Loucy (cell line): ENCODE measurements at regions not wholly inside any gene's neighbourhood (a gene's known extent, or its start where the extent isn't known, plus 50 kb on each side); places are given as distances from the start of the nearest gene placed in this dataset.

Source experiments
- H2AFZ ChIP-seq: fragments of 200-600 bp; sonication (generic); 2 replicates; pipeline ENCODE4 v1.6.0; 2016; ENCODE audit warnings: antibody characterized with exemption, mild to moderate bottlenecking, low read length, moderate library complexity
- H3F3A ChIP-seq: fragments of 200-600 bp; 2 replicates; pipeline ENCODE4 v1.6.0; 2016; ENCODE audit warnings: antibody characterized with exemption, low read depth, mild to moderate bottlenecking
- H3K27me3 ChIP-seq: fragments of 200-600 bp; sonication (generic); 2 replicates; pipeline ENCODE4 v1.6.1; 2014; ENCODE audit warnings: low read length, mild to moderate bottlenecking; ENCODE audit not compliant: insufficient read depth, poor library complexity, severe bottlenecking
- H3K36me3 ChIP-seq: fragments of 200-600 bp; sonication (generic); 2 replicates; pipeline ENCODE4 v1.6.1; 2016; ENCODE audit warnings: low read length; ENCODE audit not compliant: insufficient read depth
- H3K4me1 ChIP-seq: fragments of 200-600 bp; sonication (generic); 2 replicates; pipeline ENCODE4 v1.5.1; 2014; ENCODE audit warnings: low read length, mild to moderate bottlenecking; ENCODE audit not compliant: insufficient read depth, poor library complexity, severe bottlenecking
- H3K4me2 ChIP-seq: fragments of 200-600 bp; sonication (generic); 2 replicates; pipeline ENCODE4 v1.6.0; 2014; ENCODE audit warnings: antibody characterized with exemption, low read length, low read depth, mild to moderate bottlenecking; ENCODE audit not compliant: poor library complexity, severe bottlenecking
- H3K4me3 ChIP-seq: fragments of 200-600 bp; sonication (generic); 2 replicates; pipeline ENCODE4 v1.5.1; 2014; ENCODE audit warnings: low read length, mild to moderate bottlenecking, mixed read lengths; ENCODE audit not compliant: poor library complexity, severe bottlenecking
- H3K79me2 ChIP-seq: fragments of 200-600 bp; sonication (generic); 2 replicates; pipeline ENCODE4 v1.6.1; 2014; ENCODE audit warnings: low read length; ENCODE audit not compliant: insufficient read depth
- H3K9ac ChIP-seq: fragments of 200-600 bp; sonication (generic); 2 replicates; pipeline ENCODE4 v1.6.0; 2014; ENCODE audit warnings: mild to moderate bottlenecking, low read depth, low read length, moderate library complexity; ENCODE audit not compliant: poor library complexity, severe bottlenecking
- H3K9me2 ChIP-seq: fragments of 200-600 bp; sonication (generic); replicated peaks from 2 replicates; pipeline ENCODE4 v1.6.1; 2016; ENCODE audit warnings: low read depth, low read length, mixed read lengths
- H3K9me3 ChIP-seq: fragments of 200-600 bp; sonication (generic); 2 replicates; pipeline ENCODE4 v1.6.1; 2014; ENCODE audit warnings: mild to moderate bottlenecking, antibody characterized with exemption, low read length, low read depth; ENCODE audit not compliant: insufficient read depth
- H4K20me1 ChIP-seq: fragments of 200-600 bp; sonication (generic); 2 replicates; pipeline ENCODE4 v1.6.0; 2014; ENCODE audit warnings: antibody characterized with exemption, low read length, mild to moderate bottlenecking; ENCODE audit not compliant: insufficient read depth, poor library complexity, severe bottlenecking
- CTCF ChIP-seq: fragments of 200-600 bp; sonication (generic); conservative IDR thresholded peaks from 2 replicates; pipeline ENCODE4 v1.5.1; 2014; ENCODE audit warnings: mild to moderate bottlenecking, antibody characterized with exemption, low read length
- EZH2phosphoT487 ChIP-seq: fragments of 200-600 bp; IDR thresholded peaks from 2 replicates; pipeline ENCODE4 v1.6.1; 2018; ENCODE audit warnings: antibody characterized with exemption, mild to moderate bottlenecking, moderate library complexity, borderline replicate concordance

- no peak overlapping the region for H2AFZ ChIP-seq
- no peak overlapping the region for H3K9ac ChIP-seq
- H3K36me3 ChIP-seq = no peaks in the 10 kb centered on the region
- H3K4me2 ChIP-seq = no peak overlapping the region
- H3K4me3 ChIP-seq = no peak overlapping the region
- H3K27me3 ChIP-seq = no peaks in the 10 kb centered on the region
- H3K79me2 ChIP-seq = no peaks in the 10 kb centered on the region
- H3F3A ChIP-seq = no peaks in the 10 kb centered on the region
- TF ChIP-seq CTCF = no peak
- TF ChIP-seq EZH2phosphoT487 = no peak
- H4K20me1 ChIP-seq = no peaks in the 10 kb centered on the region
- no peaks in the 10 kb centered on the region for H3K9me2 ChIP-seq
- no peaks in the 10 kb centered on the region for H3K9me3 ChIP-seq
- no peaks in the 10 kb centered on the region for H3K4me1 ChIP-seq
Observed at GRCh38 chr3:127421943-127422662, 134.3 kb upstream of the PRR20G start.

GRCh38 chr3:127420829-127421228, 133.0 kb upstream of the PRR20G start:
- Histone ChIP-seq H3K36me3 (no peaks in the 10 kb centered on the region), H3K9me3 (no peaks in the 10 kb centered on the region), H3K4me2 (no peak overlapping the region), H3K4me1 (no peaks in the 10 kb centered on the region), H3K9me2 (no peaks in the 10 kb centered on the region), H3K9ac (no peak overlapping the region), H3K27me3 (no peaks in the 10 kb centered on the region), H2AFZ (no peak overlapping the region), H3K79me2 (no peaks in the 10 kb centered on the region), H4K20me1 (no peaks in the 10 kb centered on the region), H3F3A (no peaks in the 10 kb centered on the region), H3K4me3 (no peak overlapping the region)
- no peak for TF ChIP-seq CTCF
- no peak for TF ChIP-seq EZH2phosphoT487

- no peaks in the 10 kb centered on the region for H3F3A ChIP-seq
- no peaks in the 10 kb centered on the region for H3K79me2 ChIP-seq
- no peaks in the 10 kb centered on the region for H4K20me1 ChIP-seq
- no peak overlapping the region for H3K9ac ChIP-seq
- H3K36me3 ChIP-seq = no peaks in the 10 kb centered on the region
- TF ChIP-seq CTCF = no peak
- TF ChIP-seq EZH2phosphoT487 = no peak
- no peak overlapping the region for H2AFZ ChIP-seq
- H3K4me2 ChIP-seq = no peak overlapping the region
- no peaks in the 10 kb centered on the region for H3K4me1 ChIP-seq
- H3K27me3 ChIP-seq = no peaks in the 10 kb centered on the region
- no peaks in the 10 kb centered on the region for H3K9me2 ChIP-seq
- H3K4me3 ChIP-seq = no peak overlapping the region
- no peaks in the 10 kb centered on the region for H3K9me3 ChIP-seq
Observed at GRCh38 chr3:127419641-127420553, 132.1 kb upstream of the PRR20G start.
